HG02970 (cell line): ENCODE measurements at regions not wholly inside any gene's neighbourhood (a gene's known extent, or its start where the extent isn't known, plus 50 kb on each side); places are given as distances from the start of the nearest gene placed in this dataset.
"Not testable (repeated sequence)": the region's sequence is repeated elsewhere in the genome, so short reads cannot be mapped to it uniquely, and the experiment has no call there.

Source experiments
- ATAC-seq: cut with Tn5 transposase; IDR thresholded peaks from one replicate; pipeline ENCODE4 v1.9.1; 2021; ENCODE audit warnings: mild to moderate bottlenecking, moderate library complexity, moderate number of reproducible peaks; ENCODE audit not compliant: unreplicated experiment, low FRiP score

DNA sequence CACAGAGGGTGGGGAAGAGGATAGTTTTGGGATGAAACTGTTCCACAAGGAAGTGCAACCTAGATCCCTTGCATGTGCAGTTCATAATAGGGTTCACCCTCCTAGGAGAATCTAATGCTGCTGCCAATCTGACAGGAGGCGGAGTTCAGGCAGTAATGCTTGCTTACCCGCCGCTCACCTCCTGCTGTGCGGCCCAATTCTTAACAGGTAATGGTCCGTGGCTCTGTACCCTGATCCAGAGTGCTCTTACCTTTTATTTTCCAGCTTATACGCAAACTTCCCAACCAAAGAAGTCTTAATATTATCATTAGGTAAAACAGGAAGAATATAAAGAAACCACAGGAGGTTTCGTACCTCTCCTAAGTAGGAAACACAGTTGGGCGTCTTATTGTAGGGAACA is 82.7 kb upstream of the CD302 start:
- no peak for ATAC-seq

DNA sequence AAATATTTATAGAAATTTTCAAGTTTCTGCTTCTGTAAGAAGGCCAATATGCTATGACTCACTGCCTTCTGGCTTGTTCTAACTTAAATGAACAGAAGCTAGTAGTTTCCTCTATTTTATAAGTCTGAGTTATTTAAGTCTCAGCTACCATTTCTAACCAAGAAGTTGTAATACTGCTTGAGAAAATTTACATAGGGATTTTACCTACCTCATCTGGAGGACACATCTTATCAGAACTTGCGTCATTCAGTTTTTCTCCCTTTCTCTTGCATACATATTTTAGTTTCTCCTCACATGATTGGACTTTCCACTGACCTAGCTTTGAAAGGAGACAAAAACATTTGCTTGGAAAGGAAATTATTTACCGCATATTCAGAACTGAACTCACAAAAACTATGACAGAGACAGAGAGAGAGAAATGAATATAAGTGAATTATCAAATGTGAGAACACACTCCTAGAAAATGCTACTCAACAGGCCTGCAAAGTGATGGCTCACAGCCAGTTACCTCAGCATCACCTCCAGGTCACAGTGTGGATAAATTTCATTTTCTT is 81.1 kb upstream of the CD302 start:
- ATAC-seq: peak; percentile 80

DNA sequence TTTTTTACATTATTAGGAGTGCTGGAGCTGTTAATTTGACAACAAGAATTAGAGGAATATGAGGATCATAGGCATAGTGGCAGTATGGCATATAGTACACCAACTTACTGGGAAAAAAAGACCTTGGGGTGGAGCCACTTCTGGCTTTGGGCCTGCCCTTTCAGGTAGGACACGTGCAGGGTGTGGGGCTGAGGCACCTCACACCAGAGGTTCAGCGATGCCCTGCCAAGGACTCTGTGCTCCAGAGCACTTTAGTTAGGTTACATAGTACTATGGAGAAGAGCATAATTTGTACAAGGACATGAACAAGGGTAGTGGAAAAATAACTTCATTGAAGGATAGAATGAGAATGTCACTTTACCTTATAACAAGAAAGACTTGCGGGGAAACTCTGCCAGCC is 77.1 kb upstream of the CD302 start:
- no peak for ATAC-seq

DNA sequence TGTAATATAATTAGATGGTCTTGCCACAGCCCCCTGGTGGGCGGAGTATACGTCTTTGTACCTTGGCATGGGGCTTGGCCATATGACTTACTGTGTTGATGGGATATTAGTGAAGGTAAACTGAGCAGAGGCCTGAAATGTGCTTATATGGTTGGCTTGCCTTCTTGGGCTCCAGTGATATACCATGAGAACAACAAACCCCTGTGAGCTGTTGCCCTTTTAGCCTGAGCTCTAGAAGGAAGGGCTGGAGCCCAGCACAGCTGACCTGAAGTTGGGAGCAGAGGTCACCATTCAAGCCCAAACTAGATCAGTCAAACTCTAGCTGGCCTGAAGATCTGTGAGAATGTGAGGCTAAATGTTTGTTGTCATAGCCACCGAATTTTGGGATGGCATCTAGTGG is 75.2 kb upstream of the CD302 start:
- no peak for ATAC-seq

DNA sequence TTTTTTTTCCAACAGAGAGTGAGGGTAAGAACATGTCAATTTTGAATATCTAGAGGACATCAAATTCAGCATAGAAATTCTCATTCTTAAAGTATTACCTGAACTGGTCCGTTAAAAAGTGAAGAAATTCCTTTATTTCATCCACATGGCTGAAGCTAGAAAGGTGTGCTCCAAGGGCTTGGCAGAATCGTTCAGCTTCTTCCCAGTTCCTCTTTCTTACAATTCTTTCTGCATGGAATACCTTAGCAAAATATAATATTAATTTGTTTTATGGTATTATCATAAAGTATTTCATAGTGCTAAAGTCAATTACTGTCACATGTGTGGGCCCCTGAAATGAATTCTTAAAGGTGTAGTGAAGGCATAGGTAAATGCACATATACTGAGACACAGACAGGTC is 74.3 kb upstream of the CD302 start:
- ATAC-seq: no peak

DNA sequence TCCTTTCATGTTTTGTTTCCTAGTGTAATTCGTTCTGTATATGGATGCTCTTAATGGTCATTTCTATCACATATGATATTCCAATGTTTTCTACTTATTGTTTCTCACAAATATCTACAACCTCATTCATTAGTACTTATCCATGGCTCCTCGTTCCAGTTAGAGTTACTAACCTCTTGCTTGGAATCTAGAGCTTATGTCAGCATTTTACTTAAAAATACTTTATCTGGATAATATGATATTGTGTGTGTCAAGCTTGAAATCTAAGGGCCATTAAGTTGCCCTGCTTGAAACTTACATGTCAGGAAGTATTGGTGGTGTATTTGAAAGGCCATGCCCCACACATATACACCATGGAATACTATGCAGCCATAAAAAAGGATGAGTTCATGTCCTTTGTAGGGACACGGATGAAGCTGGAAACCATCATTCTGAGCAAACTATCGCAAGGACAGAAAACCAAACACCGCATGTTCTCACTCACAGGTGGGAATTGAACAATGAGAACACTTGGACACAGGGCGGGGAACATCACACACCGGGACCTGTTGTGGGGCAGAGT is 70.7 kb upstream of the CD302 start:
- ATAC-seq: not testable (repeated sequence)

DNA sequence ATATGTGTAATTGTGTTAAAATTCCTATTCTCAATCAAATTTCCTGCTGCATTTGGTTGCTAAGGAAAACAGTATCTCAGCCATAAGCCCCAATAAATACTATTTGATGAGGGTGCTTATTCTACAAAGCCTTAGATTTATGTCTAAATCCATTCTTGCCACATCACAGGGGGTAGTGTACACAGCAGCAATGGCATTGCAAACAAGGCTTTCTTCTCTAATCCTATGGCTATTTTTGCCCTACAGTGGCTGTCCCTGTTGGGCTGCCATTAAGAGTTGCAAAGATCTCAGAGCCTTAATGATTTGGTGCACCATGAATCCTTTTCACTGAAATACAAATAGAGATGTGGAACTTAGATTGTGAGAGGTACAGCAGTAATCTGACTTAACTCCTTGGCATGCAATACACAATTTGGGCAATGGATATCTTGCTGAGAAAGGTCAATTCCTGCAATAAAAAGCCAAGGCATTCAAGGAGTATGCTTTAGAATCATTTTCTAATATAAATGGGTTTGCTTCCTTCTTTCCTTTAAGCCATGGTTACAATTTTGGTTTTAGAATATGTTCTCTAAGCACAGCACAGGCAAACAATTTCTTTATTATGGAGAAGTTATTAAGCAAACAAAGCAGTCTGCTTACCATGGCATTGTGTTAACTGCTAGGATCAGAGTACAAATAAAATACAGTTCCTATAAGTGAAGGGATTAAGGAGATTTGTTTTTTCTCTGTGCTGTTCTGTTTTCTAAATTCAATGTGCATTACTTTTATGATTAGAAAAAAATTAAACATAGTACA is 69.8 kb upstream of the CD302 start:
- ATAC-seq: no peak

DNA sequence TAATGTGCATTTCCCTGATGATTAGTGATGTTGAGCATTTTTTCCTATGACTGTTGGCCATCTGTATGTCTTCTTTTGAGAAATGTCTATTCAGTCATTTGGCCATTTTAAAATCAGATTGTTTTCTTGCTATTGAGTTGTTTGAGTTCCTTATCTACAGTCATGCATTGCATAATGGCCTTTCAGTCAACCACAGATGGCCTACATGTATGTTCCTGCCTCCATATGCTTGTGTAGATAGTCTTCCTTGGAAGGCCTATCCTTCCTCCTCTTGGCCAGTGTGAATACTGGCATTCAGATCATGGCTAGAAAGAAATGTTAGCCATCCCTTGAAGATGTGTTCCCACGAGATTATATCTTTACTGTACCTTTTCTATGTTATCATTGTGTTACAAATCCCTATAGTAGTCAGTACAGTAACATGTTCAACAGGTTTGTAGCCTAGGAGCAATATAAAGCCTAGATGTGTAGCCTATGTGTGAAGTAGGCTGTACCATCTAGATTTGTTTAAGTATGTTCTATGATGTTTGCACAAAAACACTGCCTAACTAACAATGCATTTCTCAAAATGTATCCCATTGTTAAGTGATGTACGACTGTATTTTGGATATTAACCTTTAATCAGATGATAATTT is 65.6 kb upstream of the CD302 start:
- no peak for ATAC-seq

DNA sequence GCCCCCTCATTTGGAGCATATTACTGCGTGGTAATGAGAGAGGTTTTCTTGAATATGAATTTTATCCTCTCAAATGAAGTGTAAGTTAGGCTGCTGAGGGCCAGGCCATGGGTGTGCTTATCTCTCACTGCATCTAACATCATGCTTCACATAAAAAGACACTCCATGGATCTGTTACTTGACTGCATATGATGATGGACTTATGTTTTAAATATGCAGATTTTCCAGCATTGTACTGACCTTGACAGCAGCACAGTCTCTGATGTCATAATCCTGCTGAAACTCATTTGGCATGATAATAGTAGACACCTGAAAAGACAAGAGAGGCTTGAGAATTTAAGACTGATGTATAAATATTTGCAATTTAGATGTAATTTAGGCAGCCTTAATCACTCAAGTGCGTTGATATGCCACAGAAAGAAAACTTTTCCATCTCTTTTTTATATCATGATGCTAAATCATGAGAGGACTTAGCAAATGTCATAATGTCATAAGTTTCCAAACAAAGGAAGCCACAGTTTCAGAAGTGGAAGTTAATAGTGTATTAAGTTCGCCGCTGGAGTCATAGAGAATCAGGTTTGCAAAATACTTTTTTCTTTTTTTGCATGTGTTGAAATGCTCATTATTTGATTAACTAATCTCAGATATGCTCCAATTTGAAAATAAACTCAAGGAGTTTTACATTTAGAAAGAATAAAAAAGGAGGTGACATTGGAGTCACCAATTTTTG is 62.7 kb upstream of the CD302 start:
- no peak for ATAC-seq

DNA sequence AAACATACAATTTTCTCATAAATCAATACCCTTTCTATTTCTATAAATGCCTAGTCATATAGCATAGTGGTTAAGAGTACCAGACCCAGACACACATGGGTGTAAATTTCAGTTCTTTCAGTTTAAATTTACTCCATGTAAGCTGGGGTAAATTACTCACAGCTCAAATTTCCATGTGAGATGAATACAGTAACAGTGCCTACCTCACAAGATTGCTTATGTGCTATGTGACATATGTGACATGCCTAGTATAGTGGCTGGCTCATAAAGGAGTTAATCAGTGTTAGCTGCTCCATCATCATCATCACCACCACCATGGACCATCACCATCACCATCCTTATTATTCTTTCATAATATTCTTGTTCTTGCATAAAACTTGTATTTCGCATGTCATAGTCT is 61.6 kb upstream of the CD302 start:
- ATAC-seq: no peak

DNA sequence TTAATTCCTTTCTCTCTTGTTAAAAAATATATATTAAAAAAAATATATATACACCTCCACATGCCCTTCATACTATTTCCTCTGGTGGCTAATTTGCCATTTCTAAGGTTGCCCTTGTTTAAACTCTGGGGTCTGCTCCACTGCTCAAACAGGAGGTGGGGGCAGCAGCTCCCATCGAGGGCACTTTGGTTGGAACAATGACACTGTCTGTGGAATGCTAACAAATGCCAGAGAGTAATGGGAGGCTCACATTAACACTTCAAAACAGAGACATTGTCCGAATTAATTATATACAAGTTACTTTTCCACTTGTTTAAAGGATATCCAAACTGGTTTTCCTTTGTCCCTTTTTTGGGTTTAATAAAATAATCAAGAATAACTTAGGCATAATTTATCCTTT is 58.8 kb upstream of the CD302 start:
- ATAC-seq: no peak

DNA sequence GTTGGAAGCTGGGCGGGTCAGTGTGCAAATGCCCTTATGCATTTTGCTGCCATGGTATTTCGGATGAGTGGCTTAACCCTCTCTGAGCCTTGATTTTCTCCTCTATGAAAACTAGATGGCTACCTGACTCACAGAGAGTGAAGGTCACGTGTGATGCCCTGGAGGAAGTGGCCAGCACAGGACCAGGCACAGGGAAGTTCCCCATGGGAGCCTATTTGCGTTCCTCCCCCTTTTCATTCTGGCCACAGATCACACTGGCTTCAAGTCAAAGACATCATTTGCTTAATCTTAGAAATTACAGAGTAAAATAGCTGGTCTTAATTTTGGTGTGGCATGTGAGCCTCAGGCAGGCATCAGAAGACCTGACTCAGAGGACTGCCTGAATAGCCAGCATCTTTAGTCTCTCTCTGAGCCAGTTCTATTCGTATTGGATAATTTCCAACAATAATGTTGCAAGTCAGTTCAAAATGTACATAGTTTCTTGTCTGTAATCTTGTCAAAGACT is 57.6 kb upstream of the CD302 start:
- no peak for ATAC-seq

DNA sequence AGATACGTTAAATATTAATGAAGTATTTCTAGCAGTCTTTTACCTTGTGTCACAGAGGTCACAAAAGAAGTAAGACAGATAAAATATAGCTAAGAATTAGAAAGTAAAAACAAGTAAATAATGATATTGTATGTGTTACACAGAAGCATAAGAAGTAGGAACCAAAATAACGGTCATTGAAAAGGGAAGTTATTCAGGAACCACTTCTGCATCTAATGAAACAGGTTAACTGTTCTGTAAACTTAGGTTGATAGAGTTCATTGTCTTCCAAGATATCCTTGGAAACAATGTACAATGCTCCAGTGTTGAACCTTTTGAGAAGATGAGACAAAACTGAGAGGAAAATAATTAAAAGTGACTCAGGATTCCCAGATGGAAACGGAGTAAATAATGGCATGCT is 57.1 kb upstream of the CD302 start:
- ATAC-seq: no peak

DNA sequence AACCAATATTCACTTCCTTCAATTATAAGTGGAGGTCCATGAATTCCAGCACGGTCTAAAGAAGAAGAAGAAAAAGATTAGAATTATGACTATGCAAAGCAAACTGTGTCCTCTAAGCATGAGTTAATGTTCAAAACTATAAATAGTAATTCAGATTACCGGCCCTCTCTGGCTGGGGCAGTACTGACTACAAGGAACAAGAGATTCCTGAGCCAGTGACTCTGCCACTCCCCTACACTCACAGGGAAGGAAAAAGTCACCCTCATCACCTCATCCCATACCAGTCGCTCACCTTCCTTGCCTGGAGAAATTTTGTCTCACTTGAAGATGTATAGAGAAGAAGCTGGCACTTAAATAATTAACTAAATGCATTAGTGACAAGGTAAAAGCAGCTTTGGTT is 56.5 kb upstream of the CD302 start:
- no peak for ATAC-seq

DNA sequence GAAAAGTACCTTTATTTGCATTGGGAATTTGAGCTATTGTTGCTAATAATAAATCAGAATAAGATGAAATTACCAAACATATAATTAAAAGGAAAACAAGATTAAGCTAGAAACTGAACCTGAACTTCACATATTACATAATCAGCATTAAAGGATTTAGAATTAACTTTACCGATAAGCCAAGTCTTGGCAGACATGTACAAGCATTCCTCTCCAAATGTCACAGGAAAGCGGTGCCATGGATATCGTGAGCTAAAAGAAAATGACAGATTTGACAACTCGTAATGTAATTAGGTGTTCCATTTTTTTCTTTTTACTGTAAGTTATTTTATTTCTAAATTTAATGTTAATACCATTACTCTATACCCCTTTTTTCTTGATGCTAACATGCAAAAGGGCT is 55.1 kb upstream of the CD302 start:
- ATAC-seq: no peak

DNA sequence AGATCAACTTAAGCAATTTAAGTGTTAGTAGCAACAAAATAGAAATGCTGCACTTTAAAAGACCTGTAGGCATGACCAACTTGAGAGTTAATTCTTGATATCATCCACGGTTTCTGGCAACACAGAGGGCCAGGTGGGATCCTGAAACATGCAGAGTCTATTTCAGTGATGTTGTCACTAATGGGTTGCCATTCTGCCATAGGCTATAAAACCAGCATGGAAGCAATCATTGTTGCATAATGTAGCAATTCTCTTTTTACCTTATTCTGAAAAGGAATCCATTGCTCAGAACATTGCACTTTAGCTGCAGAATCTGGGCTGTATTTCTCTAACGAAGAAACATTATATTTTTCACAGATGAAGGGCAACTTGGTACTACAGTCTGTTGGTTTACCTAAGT is 53.9 kb upstream of the CD302 start:
- ATAC-seq: no peak

DNA sequence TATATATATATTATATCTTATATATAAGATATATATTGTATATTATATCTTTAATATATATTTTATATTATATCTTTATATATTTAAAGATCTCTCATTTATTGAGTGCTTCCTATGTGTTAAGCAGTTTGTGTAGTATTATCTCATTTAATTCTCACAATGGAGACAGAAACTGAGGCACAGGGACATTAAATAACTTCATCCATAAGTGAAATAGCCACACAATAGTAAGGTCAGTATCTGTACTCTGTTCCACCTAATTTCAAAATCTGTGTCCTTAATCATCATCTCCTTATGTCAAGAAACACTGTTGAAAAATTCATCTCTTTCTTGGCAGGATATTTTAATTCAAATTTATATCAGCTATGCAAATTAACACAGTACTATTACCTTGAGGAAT is 52.8 kb upstream of the CD302 start:
- ATAC-seq: no peak

DNA sequence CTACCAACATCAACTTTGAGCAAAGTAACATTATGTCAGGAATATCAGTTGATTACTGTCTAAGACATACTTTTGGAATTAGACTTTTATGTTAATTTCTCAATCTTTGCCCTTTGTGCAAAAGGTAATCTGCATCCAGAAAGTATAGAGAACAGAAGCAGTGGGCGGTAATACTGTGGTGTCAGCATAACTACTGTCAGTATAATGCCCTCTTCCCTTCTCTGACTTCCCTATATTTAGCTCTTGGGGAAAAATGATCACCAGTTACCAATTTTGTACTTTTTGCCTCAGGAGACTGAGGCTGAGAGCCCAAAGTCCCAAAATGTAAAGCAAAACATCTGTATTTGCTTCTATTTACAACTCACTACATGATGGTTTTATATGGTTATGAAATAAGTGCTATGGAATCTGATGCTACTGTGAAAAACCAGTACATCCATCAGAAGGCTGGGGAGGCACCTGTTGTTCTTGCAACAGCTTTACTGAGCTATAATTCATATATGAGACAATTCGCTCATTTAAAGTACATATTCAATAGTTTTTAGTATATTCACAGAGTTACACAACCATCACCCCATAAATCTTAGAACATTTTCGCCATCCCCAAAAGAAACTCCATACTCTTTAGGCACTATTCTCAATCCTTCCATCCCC is 51.3 kb upstream of the CD302 start:
- ATAC-seq: no peak
